T-helper 2 cell treated with Interferon-gamma antibody and Interleukin-4, amounts not matched to agents 100 ng/mL and 5 ng/mL, for 36 hours (primary cell): ENCODE measurements at regions not wholly inside any gene's neighbourhood (a gene's known extent, or its start where the extent isn't known, plus 50 kb on each side); places are given as distances from the start of the nearest gene placed in this dataset.
"Not testable (repeated sequence)": the region's sequence is repeated elsewhere in the genome, so short reads cannot be mapped to it uniquely, and the experiment has no call there.

Experiments
- intact Hi-C: fragments of 100-400 bp; cut with micrococcal nuclease; formaldehyde crosslinking; loops from one replicate; pipeline ENCODE4 v1.15.1; 2023

DNA sequence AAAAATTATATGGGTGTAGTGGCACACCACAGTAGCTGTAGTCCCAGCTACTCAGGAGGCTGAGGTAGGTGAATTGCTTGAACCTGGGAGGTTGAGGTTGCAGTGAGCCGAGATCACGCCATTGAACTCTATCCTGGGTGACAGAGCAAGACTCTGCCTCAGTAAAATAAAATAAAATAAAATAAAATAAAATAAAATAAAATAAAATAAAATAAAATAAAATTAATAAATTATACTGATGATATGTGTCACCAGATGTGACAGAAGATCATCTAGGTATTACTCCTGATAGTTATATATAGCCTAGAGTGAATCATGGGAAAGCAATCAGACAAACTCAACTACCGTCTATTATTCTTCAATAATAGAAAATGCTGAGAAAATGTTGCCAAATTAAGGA lies 972.5 kb downstream of the MRPL39 start:
- intact Hi-C loops = no loop called here

DNA sequence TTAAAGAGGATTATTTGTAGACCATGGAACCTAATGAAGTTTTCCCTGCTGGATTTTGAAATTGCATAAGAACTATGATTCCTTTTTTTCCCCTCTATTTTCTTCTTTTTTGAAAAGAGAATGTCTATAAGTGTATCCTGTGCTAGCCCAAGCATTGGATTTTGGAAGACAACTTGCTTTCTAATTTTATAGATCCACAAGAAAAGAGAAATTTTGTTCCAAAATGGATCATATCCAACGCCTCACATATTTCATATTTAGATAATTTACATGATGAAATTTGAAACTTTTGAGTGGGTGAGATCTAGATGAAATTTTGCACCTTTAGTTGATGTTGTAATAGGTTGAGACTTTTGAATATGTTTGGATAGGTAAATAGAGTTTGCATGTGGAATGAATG lies 978.7 kb downstream of the MRPL39 start:
- intact Hi-C loops = no loop called here

DNA sequence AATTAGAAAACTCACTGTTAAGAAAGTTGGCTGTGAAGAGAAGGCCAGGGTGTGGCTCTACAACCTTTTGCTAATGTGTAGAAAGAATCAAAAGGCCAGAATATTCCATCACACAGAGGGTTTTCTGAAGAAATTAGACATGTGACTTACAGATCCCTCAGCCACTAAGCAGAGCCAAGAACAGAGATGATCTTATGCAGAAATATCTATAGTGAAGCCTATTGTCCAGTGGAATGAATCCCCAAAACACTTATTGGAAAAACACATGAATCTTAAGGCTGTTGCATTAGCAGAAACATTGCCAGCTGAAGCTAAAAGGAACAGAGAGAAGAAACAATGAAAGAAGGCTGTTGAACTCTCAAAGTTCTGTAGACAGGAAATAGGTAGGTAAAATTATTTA lies 979.2 kb downstream of the MRPL39 start:
- intact Hi-C loops = no loop called here

DNA sequence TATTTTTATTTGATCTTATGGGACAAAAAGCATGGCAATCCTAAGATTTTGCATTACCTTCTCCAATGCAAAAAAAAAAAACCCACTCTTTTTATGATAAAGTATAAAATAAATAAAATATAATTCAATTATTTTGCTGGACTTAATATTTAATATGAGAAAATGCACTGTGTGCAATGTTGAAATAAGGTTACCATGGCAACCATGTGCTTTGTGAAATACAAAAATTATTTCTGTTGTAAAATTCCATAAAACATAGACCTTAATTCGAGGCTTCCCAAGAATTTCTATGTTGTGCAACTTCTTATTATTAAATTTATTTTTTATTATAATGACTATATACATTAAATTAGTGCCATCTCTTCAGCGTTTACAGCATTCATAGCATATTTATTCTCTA lies 989.5 kb downstream of the MRPL39 start:
- intact Hi-C loops = no loop called here

DNA sequence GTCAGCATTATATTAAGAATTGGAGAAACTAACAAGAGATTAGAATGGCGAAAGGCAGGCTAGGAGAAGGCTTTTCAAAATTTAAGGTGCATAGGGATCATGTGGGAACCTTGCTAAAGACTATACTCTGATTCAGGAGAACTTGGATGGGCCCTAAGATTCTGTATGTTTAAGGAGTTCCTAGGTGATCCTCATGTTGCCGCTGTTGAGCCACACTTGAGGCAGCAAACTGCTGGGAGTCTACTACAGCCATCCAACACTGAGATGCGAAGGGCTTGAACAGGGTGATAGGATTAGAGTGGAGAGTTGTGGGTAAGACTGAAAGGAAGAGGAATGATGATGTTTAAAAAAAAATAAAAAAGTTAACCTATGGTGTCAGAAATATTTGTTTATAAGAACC lies 1013.2 kb downstream of the MRPL39 start:
- intact Hi-C loops = no loop called here

DNA sequence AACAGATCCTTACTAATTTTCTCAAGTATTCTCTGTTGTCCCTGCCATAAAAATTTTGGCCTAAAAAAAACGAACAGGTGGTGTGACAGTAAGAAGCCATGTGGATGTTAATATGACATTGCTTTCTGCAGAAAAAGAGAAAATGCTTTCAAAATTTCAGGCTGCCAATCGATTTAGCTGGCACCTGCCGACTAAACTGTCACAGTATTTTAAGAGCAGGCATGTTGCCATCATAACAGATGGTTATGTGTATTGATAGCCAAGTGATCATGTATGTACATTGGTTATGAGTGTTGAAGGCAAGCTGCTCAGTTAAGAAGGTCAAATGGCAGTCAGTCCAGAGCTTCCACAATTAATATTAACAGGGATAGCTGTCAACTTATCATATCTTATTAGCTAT lies 1017.0 kb downstream of the MRPL39 start:
- intact Hi-C loops = no loop called here

DNA sequence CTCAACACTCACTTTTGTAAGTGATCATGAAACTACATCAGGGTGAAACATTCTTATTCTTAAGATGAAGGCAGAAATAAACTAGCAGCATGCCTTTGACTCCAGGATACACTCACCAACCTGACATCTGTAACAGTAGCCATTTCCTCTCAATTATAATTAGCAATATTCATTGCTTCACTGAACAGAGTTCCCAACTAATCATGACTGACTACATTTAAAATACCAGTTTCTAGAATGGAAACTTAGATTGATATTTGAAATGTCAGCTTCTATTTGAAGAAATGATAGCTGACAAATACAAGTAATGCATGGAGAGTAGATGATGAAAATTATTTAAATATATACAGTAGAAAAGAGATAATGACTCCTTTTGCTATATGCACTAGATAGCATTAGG lies 1023.8 kb downstream of the MRPL39 start:
- intact Hi-C loops = no loop called here

DNA sequence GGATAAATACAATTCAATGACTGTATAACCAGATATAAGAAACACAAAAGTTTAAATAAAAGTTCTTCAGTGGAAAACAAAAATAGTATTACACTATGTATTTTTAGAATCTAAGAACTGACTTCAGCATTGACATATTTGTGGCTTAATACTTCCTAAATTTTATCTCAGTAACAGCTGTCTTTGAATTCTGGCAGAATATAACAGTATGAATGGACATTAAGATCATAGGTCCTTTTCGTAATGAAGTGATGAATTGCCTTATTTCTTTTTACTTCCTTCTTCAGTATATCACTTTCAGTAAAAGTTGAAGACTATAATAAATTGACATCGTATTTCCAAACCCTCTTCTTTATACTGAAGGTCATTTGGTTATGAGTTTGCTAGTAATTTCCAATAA lies 1030.0 kb downstream of the MRPL39 start:
- intact Hi-C loops = no loop called here

DNA sequence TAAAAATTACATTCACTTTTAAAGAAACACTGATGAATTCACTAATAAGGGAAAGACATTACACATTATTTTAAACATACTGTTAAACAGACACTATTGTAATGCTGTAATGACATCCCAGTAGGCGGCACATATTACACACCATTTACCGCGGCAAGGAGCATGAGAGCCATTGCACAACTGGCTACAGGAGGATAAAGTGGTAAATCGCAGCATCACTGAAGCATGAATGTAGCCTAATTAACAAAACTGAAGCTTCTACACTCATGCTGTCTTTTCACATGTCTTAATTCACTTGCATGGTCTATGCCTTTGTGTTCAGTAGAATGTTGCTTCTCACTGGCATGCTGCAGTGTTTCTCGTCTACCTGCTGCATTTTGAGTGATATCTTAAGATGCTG lies 1046.0 kb downstream of the MRPL39 start:
- intact Hi-C loops = no loop called here

DNA sequence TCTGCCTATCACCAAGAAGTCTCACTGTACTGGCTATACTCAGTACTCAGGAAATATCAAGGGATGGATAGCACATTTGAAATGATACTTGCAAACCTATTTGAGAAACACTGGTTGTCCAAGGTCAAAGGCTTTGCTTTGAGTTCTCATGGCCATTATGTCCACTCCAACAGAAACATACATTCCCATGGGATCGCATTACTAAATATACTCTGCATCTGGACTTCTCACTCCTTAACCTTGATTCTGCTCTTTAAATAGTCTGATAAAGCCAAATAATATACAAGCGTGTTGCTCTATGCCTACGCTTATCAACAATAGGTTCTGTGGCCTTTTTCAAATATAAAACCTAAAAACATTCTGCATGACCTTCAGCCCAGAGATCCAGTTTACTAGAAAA lies 1054.8 kb downstream of the MRPL39 start:
- intact Hi-C loops = no loop called here

DNA sequence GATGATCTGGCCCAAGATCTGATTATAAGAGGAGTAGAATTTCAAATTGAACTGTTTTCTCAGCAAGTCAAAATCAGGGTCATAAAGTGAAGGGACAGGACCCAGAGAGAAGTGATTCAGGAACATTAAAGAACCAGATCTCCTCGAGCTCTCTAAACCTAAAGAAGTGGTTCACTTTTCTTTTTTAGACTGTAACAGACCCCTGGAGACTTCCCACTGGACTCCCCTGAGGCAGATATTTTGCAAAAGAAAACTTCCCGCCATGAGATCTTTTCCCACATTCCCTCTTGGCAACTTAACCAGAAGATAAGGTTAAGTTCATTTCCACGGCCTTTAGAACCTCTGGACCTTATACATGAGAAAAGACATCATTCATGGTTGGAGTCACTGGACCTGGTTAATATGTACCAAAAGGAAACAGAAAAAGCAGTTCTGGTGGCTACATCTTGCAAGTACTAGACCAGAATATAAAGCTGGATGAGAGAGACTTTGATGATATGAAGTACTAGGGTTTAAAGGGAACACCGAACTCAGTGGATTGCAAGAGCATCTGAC lies 1061.4 kb downstream of the MRPL39 start:
- intact Hi-C loops = no loop called here

DNA sequence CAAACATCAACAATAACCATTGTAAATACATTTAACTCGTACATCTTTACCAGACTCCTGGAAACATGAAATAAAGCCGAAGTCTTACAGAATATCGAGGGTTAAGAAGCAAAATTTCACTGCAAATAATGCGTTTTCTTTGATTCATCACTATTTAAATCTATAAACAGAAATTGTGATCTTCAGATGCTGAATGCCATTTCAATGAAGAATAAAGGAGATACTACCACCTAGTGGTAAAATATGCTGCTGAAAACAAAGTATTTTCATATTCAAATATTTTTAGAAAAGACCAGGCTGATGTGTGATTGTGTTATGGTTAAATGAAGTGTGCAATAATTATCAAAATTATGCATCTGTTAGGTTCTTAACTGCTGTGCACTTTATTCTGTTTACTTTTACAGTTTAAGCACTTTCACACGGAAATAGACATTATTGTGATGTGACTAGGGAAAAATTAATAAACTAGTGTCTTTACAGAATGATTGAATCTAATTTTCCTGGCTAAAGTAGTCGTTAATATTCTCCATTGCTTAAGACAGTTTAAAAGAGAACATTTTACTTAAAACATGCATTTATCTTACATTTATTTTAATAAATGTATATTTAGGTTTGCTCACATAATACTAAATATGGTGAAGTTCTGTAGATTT lies 1093.1 kb downstream of the MRPL39 start:
- intact Hi-C loops = loop anchor here (1.0 to 10.0 kb wide), 4 partner anchors 95 to 659 kb away; no protein-coding TSS in a partner anchor

DNA sequence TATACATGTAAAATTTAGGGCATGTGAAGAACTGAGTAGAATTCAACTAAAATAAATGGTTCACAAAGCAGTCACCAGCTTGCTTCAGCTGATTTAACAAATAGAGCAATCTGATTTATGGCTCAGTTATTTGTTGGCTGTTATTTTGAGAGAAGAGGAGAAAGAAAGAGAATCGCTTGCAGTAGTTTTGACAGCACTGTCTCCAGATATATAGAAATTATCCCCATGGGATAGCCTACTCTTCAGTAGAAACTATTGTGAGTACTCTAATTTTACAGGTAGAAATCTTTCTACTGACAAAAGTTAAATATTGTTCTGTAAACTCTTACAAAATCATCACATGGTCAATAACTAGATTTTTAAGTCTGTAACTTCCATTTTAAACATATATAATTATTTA lies 1098.2 kb downstream of the MRPL39 start:
- intact Hi-C loops = no loop called here

DNA sequence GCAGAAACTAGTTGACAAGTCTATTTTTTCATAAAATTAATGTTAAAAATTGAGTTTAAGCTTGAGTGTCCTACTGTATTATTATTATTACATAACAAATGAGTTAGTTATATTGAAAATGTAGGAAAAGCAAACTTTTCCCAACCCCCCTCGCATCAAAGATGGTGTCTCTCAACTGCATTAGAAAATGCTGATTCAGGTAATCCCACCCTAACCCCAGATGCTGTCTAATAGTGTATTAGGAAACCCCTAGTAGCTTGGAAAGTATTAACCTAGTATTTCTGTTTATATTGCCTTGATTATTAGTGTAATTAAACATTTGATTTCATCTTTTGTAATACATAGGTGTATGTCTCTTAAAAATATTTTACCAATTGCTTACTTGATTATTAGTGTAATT lies 1120.3 kb downstream of the MRPL39 start:
- intact Hi-C loops = no loop called here

DNA sequence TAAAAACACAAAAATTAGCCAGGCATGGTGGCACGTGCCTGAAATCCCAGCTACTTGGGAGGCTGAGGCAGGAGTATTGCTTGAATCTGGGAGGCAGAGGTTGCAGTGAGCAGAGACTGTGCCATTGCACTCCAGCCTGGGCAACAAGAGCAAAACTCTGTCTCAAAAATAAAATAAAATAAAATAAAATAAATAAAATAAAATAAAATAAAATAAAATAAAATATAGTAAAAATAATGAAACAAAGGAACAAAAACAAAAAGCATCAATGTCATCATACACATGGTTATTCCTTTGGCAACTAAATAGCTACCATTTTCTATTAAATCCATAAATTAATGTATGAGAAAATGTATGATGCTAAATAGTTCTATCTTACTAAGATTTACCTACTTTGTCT lies 1123.9 kb downstream of the MRPL39 start:
- intact Hi-C loops = not testable (repeated sequence)

DNA sequence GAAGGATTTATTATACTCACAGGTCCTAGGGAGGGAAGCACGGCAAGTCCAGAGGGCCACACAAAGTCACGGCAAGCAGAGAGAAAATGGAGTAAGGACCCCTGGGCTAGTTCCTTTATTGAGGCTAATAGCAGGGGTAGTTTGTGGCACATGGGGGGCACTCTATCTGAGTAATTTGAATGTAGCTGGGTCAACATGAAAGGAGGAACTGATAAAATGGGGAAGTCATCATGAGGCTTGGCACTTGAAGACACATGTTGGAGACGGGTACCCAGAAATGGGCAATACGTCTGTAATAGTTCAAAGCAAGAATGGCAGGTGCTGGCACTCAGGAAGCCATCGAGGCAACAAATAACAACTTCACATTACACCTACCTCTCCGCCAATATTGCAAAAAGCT lies 1136.4 kb downstream of the MRPL39 start:
- intact Hi-C loops = no loop called here

DNA sequence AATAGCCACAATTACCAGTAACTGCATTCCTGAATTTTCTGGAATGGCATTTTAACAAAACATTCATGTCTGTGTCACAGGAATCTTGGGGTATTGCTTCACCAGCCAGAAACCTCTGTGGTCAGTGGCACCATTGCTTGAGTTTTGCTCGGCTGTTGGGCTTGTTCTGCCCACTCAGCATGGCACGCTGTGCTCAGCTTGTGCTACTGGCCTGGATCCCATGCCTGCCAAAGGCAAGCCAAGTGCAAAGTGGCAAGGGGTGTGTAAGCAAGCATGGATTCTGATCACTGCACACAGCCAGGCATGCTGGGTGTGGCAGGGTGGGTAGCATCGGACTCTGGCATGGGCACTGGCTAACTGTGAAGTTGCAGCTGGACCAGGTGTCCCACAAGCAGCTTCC lies 1150.9 kb downstream of the MRPL39 start:
- intact Hi-C loops = no loop called here

DNA sequence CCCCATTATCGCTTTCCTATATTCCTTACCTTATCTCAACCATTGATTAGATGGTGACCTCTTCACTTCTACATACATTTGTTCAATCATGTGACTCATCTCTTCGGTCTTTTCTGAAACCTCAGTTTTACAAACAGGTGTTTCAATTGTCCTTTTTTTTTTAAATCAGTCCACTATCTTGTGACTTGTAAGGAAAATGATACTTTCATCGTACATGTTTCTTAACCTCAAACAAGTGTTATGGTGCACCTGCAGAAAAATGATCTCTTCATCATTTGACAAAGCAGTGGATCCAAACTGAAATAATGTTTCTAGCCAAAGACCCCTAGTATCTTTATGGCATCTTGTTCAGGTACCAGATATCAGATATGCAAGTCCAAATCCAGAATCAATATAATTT lies 1157.2 kb downstream of the MRPL39 start:
- intact Hi-C loops = no loop called here

DNA sequence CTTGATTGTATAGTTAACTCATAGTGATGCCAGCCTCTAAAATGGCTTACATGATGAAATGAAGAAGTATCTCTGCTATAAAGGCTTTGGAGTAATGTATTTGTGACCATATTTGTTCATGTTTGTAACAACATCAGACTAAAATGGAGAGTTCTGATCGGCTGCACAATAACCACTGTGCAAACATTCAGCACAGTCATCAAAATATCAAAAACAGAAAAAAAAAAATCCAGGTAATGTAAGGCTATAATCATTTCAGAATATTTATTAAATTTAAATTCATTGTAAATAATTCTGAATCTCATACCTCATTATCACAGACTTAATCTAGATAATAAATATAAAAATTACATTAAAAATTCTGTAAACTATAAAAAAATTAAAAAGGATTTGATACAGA lies 1161.8 kb downstream of the MRPL39 start:
- intact Hi-C loops = no loop called here

DNA sequence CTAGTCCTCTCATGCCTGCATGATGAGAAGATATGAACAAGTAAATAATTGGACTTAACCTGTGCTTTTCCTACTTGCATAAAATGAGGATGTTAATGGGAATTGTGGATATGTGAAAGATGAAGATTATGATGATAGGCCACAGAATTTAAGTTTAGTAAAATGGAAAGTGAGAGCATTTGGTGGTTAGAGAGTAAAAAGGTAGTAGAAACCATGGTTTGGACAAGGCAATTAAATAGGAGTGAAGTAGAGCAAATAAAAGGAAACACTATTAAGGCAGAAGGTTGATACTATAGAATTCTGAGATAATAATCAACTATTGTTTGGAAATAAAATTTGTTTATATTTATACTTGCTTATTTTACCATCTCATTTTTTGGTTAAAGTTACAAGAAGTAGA lies 1162.5 kb downstream of the MRPL39 start:
- intact Hi-C loops = no loop called here

DNA sequence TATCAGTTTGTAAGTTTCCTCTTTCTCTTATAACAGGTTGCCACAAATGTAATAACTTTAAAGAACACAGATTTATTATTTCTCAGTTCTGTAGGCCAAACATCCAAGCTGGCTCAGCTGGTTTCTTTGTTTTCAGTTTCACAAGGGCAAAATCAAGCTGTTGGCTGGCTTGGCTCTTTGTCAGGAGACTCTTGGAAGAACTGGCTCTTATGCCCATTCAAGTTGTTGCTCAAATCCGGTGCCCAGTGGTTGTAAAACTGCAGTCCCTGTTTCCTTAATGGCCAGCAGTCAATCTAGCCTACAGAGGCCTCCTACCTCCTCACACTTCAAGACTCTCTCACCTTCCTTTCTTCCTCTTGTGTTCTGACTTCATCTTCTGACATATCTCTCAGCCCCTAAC lies 1171.0 kb downstream of the MRPL39 start:
- intact Hi-C loops = no loop called here

DNA sequence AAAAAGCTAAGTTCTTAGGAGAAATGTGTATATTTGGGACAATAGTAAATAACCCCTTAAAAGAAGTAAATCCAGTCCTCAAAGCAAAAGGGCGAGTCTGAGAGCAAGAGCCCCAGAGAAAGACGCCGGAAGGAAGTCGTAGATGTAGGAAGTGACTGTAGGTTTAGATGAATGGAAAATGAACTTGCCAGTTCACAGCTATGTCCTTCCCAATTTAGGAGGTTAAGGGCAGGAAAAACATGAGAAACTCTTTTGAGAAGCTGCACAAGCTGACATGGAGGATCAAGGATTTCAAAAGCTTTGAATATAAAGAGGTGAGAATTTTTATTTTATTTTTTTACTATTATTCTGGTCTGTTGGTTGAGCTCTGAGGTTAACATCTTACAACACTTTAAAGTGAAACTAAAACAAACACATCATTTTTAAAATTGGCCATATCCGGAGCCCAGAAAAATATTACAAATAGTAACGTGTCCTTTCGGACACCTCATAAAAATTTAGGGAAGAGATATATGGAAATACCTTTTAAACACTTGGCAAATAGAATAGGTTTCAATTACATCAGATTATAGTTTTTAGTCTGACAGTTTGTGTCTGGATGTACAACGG lies 1178.6 kb downstream of the MRPL39 start:
- intact Hi-C loops = loop anchor here (5.0 kb wide), 1 partner anchor 1029 kb away; no protein-coding TSS in a partner anchor

DNA sequence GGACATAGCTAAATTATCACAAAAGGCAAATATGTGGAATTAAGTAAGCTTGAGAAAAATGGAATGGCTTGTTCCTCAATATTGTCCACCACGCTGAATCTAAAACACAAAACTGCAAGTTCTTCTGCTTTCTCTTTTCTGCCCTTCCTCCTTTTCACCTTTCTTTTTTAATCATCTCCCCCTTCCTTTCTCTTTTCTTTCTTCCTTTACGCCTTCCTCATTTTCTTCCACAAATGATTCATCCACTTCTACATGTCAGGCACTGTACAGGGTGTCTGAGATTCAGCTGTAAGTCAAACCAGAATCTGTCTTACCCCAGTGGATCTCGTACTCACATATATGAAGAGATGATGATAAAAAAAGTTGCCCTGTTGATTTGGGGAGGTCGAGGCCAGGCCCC lies 1182.5 kb downstream of the MRPL39 start:
- intact Hi-C loops = loop anchor here (5.0 kb wide), 1 partner anchor 1033 kb away; no protein-coding TSS in a partner anchor
